ENCODE measurements at regions not wholly inside any gene's neighbourhood (a gene's known extent, or its start where the extent isn't known, plus 50 kb on each side); places are given as distances from the start of the nearest gene placed in this dataset.

DNA sequence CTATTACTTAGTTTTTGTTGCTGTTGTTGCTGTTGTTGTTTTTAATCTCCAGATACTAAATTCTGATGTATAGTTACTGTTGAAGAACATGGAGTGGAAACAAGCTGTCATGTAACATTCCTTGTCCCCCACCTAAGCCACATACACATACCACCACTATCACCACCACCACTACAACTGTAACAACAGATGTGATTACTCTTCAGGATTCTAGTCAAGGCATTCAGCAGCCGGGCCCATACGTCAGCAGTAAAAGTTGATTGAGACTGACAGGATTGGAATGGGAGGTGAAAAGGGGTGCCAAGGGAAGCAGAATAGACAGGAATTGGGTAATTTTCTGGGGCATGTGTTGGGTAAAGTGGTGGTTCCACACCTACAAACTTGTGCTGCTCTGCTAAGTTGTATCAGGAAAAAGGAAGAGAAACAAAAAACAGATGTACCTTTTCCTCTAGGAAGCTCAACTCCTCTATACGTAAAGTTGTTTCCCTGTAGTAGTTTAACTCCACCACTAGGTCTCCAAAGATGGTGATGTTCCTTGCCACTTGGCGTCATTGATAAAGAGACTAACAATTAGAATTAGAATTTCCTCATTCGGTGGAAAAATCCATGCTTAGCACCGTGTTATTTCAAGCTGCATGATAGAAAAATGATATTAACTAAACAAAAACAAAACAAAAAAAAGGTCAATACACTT lies 138.6 kb downstream of the ARRDC3 start:
- no peaks in the 10 kb centered on the region for H3K23me2 ChIP-seq (ENCODE audit: low read depth, low read length)
- no peak overlapping the region for H2BK120ac ChIP-seq (replicated peaks; ENCODE audit: low read depth, low read length)
- H3K9me3 ChIP-seq (ENCODE audit: insufficient read depth in 2 of 2, low read depth in 1 of 2, low read length in 1 of 2) = no peaks in the 10 kb centered on the region
- no peak overlapping the region for H4K8ac ChIP-seq (ENCODE audit: extremely low read depth, insufficient read depth, low read length)
- no peak overlapping the region for H3K56ac ChIP-seq (replicated peaks; ENCODE audit: insufficient read length, low read depth, low read length)
- no peak overlapping the region for H4K5ac ChIP-seq (ENCODE audit: insufficient read length, low read depth, low read length)
- no peaks in the 10 kb centered on the region for H3K36me3 ChIP-seq (ENCODE audit: control insufficient read depth in 2 of 4, insufficient read depth in 4 of 4, low read length in 3 of 4)
- H2BK20ac ChIP-seq (ENCODE audit: low read length) = no peak overlapping the region
- H3K4me2 ChIP-seq (ENCODE audit: insufficient read depth in 1 of 2, low read depth in 2 of 2, low read length in 2 of 2) = no peak overlapping the region
- WGBS, 2 experiments (ENCODE audit: extremely low coverage in 1 of 2, insufficient coverage in 1 of 2, insufficient read length in 1 of 2, insufficient replicate concordance in 2 of 2, low coverage in 1 of 2, low lambda C conversion rate in 2 of 2, missing lambda C conversion rate in 1 of 2) = 87% methylated on average over 6 of the region's 6 CpGs; no CpG with 5 or more reads in 1 of the 2 experiments
- H3K9ac ChIP-seq (replicated peaks in 1 of 4; ENCODE audit: extremely low read depth in 1 of 4, low read depth in 3 of 4, low read length in 3 of 4) = no peak overlapping the region
- no peak overlapping the region for H3K4me3 ChIP-seq (ENCODE audit: extremely low read depth in 1 of 4, insufficient read depth in 2 of 4, low read depth in 3 of 4, low read length in 4 of 4)
- no peaks in the 10 kb centered on the region for H3K79me1 ChIP-seq (ENCODE audit: low read depth, low read length)
- no peak overlapping the region for H3K4ac ChIP-seq (replicated peaks; ENCODE audit: insufficient read length, low read depth, low read length)
- no peak overlapping the region for H3K14ac ChIP-seq (ENCODE audit: insufficient read length)
- FAIRE-seq (no peak), DNase-seq (ENCODE audit: low read depth in 1 of 2, low spot score in 2 of 2) (no peak)
- H2BK5ac ChIP-seq (ENCODE audit: low read depth, low read length) = no peak overlapping the region
- no peak overlapping the region for H2AK5ac ChIP-seq (ENCODE audit: low read depth, low read length)
- H3K18ac ChIP-seq (ENCODE audit: extremely low read depth, low read length) = no peak overlapping the region
- no peaks in the 10 kb centered on the region for H3K27me3 ChIP-seq (replicated peaks in 1 of 4; ENCODE audit: control insufficient read depth in 3 of 4, extremely low read depth in 1 of 4, insufficient read depth in 3 of 4, low read length in 3 of 4)
- H2BK12ac ChIP-seq (ENCODE audit: low read depth, low read length) = no peak overlapping the region
- no peak overlapping the region for H4K91ac ChIP-seq (replicated peaks; ENCODE audit: insufficient read length, low read length)
- H3K27ac ChIP-seq (ENCODE audit: low read depth, low read length) = no peak overlapping the region
- TF ChIP-seq, protein P1, sequence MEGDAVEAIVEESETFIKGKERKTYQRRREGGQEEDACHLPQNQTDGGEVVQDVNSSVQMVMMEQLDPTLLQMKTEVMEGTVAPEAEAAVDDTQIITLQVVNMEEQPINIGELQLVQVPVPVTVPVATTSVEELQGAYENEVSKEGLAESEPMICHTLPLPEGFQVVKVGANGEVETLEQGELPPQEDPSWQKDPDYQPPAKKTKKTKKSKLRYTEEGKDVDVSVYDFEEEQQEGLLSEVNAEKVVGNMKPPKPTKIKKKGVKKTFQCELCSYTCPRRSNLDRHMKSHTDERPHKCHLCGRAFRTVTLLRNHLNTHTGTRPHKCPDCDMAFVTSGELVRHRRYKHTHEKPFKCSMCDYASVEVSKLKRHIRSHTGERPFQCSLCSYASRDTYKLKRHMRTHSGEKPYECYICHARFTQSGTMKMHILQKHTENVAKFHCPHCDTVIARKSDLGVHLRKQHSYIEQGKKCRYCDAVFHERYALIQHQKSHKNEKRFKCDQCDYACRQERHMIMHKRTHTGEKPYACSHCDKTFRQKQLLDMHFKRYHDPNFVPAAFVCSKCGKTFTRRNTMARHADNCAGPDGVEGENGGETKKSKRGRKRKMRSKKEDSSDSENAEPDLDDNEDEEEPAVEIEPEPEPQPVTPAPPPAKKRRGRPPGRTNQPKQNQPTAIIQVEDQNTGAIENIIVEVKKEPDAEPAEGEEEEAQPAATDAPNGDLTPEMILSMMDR (IDR thresholded peaks at IDR 0.05; ENCODE audit: control extremely low read depth in 1 of 3, insufficient read depth in 1 of 3, low read depth in 1 of 3, low read length in 3 of 3) = peak in 1 of 3 experiments; percentile 23; a peak in 1 of 4 replicates
- TF ChIP-seq RAD21 (IDR thresholded peaks at IDR 0.05 in 1 of 2, conservative IDR thresholded peaks at IDR 0.05 in 1 of 2; ENCODE audit: low read depth in 2 of 2, low read length in 2 of 2) (peak in 1 of 2 experiments; percentile 2; a peak in 1 of 4 replicates), YY1 (IDR thresholded peaks at IDR 0.05; ENCODE audit: low read depth, low read length) (no peak)
- POLR2A ChIA-PET (ENCODE audit: partially characterized antibody) = no interaction called here
- CTCF ChIA-PET (ENCODE audit: partially characterized antibody) = interaction anchor here (0.6 to 2.5 kb wide), 29 partner anchors 9 to 254 kb away, joined by 3 to 12 read pairs (median 3); no protein-coding TSS in a partner anchor
- no peak overlapping the region for H2BK15ac ChIP-seq (ENCODE audit: low read length)
- no peaks in the 10 kb centered on the region for H4K20me1 ChIP-seq (replicated peaks in 1 of 2; ENCODE audit: control insufficient read depth in 1 of 2, insufficient read depth in 2 of 2, low read length in 2 of 2)
- H2AFZ ChIP-seq (ENCODE audit: low read length) = no peak overlapping the region
- H3K4me1 ChIP-seq (replicated peaks in 1 of 4; ENCODE audit: control insufficient read depth in 3 of 4, insufficient read depth in 4 of 4, low read length in 3 of 4) = no peaks in the 10 kb centered on the region
- H3K79me2 ChIP-seq (ENCODE audit: control insufficient read depth in 1 of 2, insufficient read depth in 2 of 2, low read length in 2 of 2) = no peaks in the 10 kb centered on the region
- H3K23ac ChIP-seq (ENCODE audit: insufficient read length) = no peak overlapping the region

Data from H1 (cell line).